Body of pancreas (tissue), 4 donors: ENCODE measurements at regions not wholly inside any gene's neighbourhood (a gene's known extent, or its start where the extent isn't known, plus 50 kb on each side); places are given as distances from the start of the nearest gene placed in this dataset.

Experiments used
- ATAC-seq: fragments of 150-250 bp; one replicate; pipeline ENCODE4 v1.9.1; 2016
- DNase-seq, 4 donors: peaks; one replicate each; pipeline ENCODE4 v3.0.0-alpha.2; 2019
- H3K27ac ChIP-seq, 4 donors: fragments of 200-600 bp; sonication (generic); 1 replicate in 3 of 4; 2 replicates in 1 of 4; pipeline versions ENCODE4 v1.5.1 to v1.6.1; 2016 to 2019; ENCODE audit warnings: mild to moderate bottlenecking in 1 of 4, mixed read lengths in 1 of 4, moderate library complexity in 1 of 4
- H3K27me3 ChIP-seq, 2 donors: fragments of 200-600 bp; sonication (generic); one replicate each; pipeline ENCODE4 v1.6.0; 2016; ENCODE audit warnings: mild to moderate bottlenecking in 1 of 2
- H3K36me3 ChIP-seq, 2 donors: fragments of 200-600 bp; sonication (generic); replicated peaks in 1 of 2; 2 replicates each; pipeline ENCODE4 v1.5.1; 2016; ENCODE audit warnings: low read depth in 2 of 2; ENCODE audit not compliant: insufficient read depth in 1 of 2
- H3K4me1 ChIP-seq: fragments of 200-600 bp; sonication (generic); one replicate; pipeline ENCODE4 v1.6.0; 2016
- H3K4me3 ChIP-seq, 2 donors: fragments of 200-600 bp; sonication (generic); 1 replicate in 1 of 2; 2 replicates in 1 of 2; pipeline ENCODE4 v1.5.1; 2016 to 2019
- H3K9me3 ChIP-seq, 3 donors: fragments of 200-600 bp; sonication (generic); 1 replicate in 2 of 3; 2 replicates in 1 of 3; pipeline ENCODE4 v1.5.1; 2016
- POLR2A ChIP-seq, 3 donors: fragments of 450-650 bp; IDR thresholded peaks; one replicate each; pipeline ENCODE4 v1.6.1; 2016; ENCODE audit warnings: antibody characterized with exemption in 3 of 3, mild to moderate bottlenecking in 2 of 3
- WGBS, 2 donors: methylation state at CpG; one replicate each; pipeline ENCODE4 v1.1.5; 2017; 5-methylcytosine and 5-hydroxymethylcytosine counted together
- intact Hi-C: fragments of 100-400 bp; cut with DNase I; formaldehyde crosslinking; loops from one replicate; pipeline ENCODE4 v1.15.1; 2023
- TF ChIP-seq, protein P1 (sequence below), 7 experiments: fragments of 450-650 bp in 4 of 7; fragments of 200-600 bp in 3 of 7; sonication (generic) in 3 of 7; IDR thresholded peaks; one replicate each; pipeline ENCODE4 v1.5.1; 2016 to 2019; ENCODE audit warnings: antibody characterized with exemption in 7 of 7

DNA sequence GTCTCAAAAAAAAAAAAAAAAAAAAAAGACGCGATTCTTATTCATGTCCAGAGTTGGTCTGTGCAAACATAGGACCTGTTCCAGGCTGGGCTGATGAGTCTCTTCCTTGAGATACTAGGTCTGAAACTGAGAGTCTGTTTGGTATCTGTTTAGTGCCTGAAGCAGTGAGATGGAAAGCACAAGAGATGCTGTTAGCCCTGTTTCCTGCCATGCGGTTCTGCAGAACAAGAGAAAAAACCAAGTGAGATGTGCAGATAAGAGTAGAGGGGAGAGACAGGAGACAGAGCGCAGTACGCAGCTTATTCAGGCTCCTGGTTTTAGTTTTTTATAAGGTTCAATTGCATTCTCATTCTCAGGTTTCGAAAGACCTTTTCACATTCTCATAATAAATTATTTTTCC lies 85.8 kb upstream of the PRKCQ start:
- Histone ChIP-seq H3K4me1 (no peaks in the 10 kb centered on the region), H3K9me3 (no peaks in the 10 kb centered on the region), H3K36me3 (no peaks in the 10 kb centered on the region), H3K27me3 (no peaks in the 10 kb centered on the region), H3K4me3 (no peak overlapping the region), H3K27ac (no peak overlapping the region)
- intact Hi-C loops, result no loop called here
- 38 to 51% methylated on average over 6 of the region's 6 CpGs for WGBS, 2 donors
- DNase-seq (no peak), ATAC-seq (no peak)
- TF ChIP-seq, protein P1, sequence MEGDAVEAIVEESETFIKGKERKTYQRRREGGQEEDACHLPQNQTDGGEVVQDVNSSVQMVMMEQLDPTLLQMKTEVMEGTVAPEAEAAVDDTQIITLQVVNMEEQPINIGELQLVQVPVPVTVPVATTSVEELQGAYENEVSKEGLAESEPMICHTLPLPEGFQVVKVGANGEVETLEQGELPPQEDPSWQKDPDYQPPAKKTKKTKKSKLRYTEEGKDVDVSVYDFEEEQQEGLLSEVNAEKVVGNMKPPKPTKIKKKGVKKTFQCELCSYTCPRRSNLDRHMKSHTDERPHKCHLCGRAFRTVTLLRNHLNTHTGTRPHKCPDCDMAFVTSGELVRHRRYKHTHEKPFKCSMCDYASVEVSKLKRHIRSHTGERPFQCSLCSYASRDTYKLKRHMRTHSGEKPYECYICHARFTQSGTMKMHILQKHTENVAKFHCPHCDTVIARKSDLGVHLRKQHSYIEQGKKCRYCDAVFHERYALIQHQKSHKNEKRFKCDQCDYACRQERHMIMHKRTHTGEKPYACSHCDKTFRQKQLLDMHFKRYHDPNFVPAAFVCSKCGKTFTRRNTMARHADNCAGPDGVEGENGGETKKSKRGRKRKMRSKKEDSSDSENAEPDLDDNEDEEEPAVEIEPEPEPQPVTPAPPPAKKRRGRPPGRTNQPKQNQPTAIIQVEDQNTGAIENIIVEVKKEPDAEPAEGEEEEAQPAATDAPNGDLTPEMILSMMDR (IDR thresholded peaks at IDR 0.05), result no peak
- TF ChIP-seq POLR2A (IDR thresholded peaks at IDR 0.05), result no peak

DNA sequence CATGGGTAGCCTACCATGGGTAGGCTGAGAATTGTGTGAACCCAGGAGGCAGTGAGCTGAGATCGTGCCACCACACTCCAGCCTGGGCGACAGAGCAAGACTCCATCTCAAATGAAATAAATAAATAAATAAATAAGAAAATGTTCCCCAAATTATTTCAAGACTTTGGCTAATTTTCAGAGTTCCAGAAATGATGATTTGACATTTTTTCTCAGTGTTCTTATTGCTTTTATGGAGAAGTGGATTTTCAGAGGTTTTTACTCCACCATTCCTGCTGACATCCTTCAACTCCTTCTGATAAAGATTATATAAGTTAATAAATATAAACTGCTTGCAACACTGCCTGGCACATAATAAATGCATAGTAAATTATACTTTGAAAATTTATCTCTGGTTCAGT lies 80.4 kb upstream of the PRKCQ start:
- no peaks in the 10 kb centered on the region for H3K36me3 ChIP-seq
- no peaks in the 10 kb centered on the region for H3K9me3 ChIP-seq
- intact Hi-C loops, result no loop called here
- no peaks in the 10 kb centered on the region for H3K27me3 ChIP-seq
- no peak overlapping the region for H3K27ac ChIP-seq
- H3K4me1 ChIP-seq, result no peaks in the 10 kb centered on the region
- 69 to 87% methylated on average over 2 of the region's 2 CpGs for WGBS, 2 donors
- no peak for TF ChIP-seq POLR2A (IDR thresholded peaks at IDR 0.05)
- TF ChIP-seq, protein P1 (IDR thresholded peaks at IDR 0.05), result no peak
- DNase-seq (no peak), ATAC-seq (no peak)
- no peak overlapping the region for H3K4me3 ChIP-seq

DNA sequence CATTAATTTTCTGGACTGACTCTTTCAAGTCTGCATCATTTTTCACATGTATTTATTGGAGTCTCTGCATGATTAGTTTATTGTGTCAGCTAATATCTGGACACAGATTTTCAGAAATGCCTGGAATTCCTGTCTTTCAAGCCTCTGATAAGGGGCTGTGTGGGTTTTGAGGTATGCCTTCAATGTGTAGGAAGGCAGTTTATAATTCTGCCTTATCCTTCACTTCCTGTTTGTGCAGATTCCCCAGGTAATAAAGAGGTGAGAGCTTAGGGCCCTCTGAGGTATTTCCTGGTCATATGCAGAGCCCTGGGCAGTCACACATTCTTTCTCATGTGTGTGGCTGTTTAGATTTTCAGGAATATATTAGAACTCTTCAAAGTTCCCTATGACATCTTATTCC lies 79.4 kb upstream of the PRKCQ start:
- Histone ChIP-seq H3K9me3 (no peaks in the 10 kb centered on the region), H3K4me1 (no peaks in the 10 kb centered on the region), H3K27me3 (no peaks in the 10 kb centered on the region), H3K27ac (no peak overlapping the region), H3K36me3 (no peaks in the 10 kb centered on the region), H3K4me3 (no peak overlapping the region)
- no peak for TF ChIP-seq POLR2A (IDR thresholded peaks at IDR 0.05)
- TF ChIP-seq, protein P1 (IDR thresholded peaks at IDR 0.05), result no peak
- intact Hi-C loops, result no loop called here
- DNase-seq, result no peak
- ATAC-seq, result no peak

DNA sequence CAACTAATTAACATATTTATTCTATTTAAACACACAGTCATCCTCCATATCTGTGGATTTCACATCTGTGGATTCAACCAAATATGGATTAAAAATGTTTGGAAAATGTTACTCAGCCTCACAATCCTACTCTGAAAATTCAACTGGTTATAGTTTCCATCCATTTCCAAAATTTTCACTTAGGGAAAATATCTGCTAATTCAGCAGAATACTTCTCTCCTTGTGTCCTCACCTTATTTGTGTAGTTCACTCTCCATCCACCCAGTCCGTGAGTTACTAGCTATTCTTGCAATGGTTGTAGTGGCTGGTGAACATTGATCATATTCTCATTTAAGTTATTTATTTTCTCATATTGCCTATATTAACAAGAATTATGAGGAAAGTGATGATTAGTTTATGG lies 77.6 kb upstream of the PRKCQ start:
- 74 to 82% methylated on average over 1 of the region's 1 CpG for WGBS, 2 donors
- no peaks in the 10 kb centered on the region for H3K9me3 ChIP-seq
- intact Hi-C loops, result no loop called here
- H3K27ac ChIP-seq, result no peak overlapping the region
- TF ChIP-seq, protein P1 (IDR thresholded peaks at IDR 0.05), result no peak
- TF ChIP-seq POLR2A (IDR thresholded peaks at IDR 0.05), result no peak
- DNase-seq, result no peak
- no peaks in the 10 kb centered on the region for H3K36me3 ChIP-seq
- no peaks in the 10 kb centered on the region for H3K4me1 ChIP-seq
- ATAC-seq, result no peak
- H3K27me3 ChIP-seq, result no peaks in the 10 kb centered on the region
- no peak overlapping the region for H3K4me3 ChIP-seq

DNA sequence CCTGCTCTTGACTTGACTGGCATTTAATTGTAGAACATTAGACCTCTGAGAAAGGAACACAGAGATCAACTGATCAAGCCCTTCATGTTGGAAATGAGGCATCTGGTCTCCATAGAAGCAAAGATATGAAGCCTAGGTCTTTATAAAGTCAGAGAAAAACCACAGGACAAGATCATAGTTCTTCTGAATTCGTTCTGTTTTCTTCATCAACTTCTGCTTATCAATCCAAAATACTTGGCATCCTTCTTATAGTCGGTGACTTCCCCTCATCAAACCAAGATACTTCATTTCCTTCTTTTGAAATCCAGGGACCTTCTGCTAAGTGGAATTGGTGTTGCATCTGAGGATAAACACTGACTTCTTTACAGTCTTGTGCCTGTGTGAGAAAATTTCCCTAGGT lies 77.1 kb upstream of the PRKCQ start:
- no peak for TF ChIP-seq POLR2A (IDR thresholded peaks at IDR 0.05)
- TF ChIP-seq, protein P1 (IDR thresholded peaks at IDR 0.05), result no peak
- intact Hi-C loops, result no loop called here
- Histone ChIP-seq H3K4me3 (no peak overlapping the region), H3K27me3 (no peaks in the 10 kb centered on the region), H3K27ac (no peak overlapping the region), H3K9me3 (no peaks in the 10 kb centered on the region), H3K36me3 (no peaks in the 10 kb centered on the region), H3K4me1 (no peaks in the 10 kb centered on the region)
- no peak for DNase-seq
- WGBS, 2 donors, result 36 to 47% methylated on average over 2 of the region's 2 CpGs
- ATAC-seq, result no peak
